CD4-positive, alpha-beta T cell (primary cell): ENCODE measurements at regions not wholly inside any gene's neighbourhood (a gene's known extent, or its start where the extent isn't known, plus 50 kb on each side); places are given as distances from the start of the nearest gene placed in this dataset.

Experiments
- ATAC-seq: fragments of 200-7000 bp; cut with Tn5 transposase; one replicate; pipeline ENCODE4 v1.10.0; 2022; ENCODE audit warnings: mild to moderate bottlenecking; ENCODE audit not compliant: poor library complexity
- CTCF ChIA-PET: fragments of 350-600 bp; sonication (Branson Sonifier 250); formaldehyde crosslinking; loops from one replicate; lab custom pipeline; 2021; ENCODE audit warnings: antibody characterized with exemption, inconsistent platforms; lab: Charles Lee
- POLR2A ChIA-PET: fragments of 350-600 bp; sonication (Branson Sonifier 250); formaldehyde crosslinking; loops from one replicate; lab custom pipeline; 2021; ENCODE audit warnings: antibody characterized with exemption, inconsistent platforms; lab: Charles Lee
- DNase-seq, 14 experiments: peaks; one replicate each; pipeline ENCODE4 v3.0.0-alpha.2; 2013 to 2020; ENCODE audit warnings: mixed read lengths in 2 of 14
- H3K27ac ChIP-seq, 2 donors: one replicate each; pipeline versions ENCODE4 v1.5.1 to v1.7.0; 2013; ENCODE audit warnings: low read length in 2 of 2, low read depth in 1 of 2, mild to moderate bottlenecking in 1 of 2
- H3K27me3 ChIP-seq, 2 experiments: 1 replicate in 1 of 2; 2 replicates in 1 of 2; pipeline versions ENCODE4 v1.6.1 to v1.7.0; 2013; ENCODE audit warnings: low read length in 2 of 2, control low read depth in 1 of 2, mild to moderate bottlenecking in 1 of 2, moderate library complexity in 1 of 2; ENCODE audit not compliant: insufficient read depth in 2 of 2, control insufficient read depth in 1 of 2
- H3K36me3 ChIP-seq: one replicate; pipeline ENCODE4 v1.6.1; 2013; ENCODE audit warnings: low read length, control low read depth; ENCODE audit not compliant: insufficient read depth
- H3K4me1 ChIP-seq: one replicate; pipeline ENCODE4 v1.6.1; 2013; ENCODE audit warnings: low read length, control low read depth; ENCODE audit not compliant: insufficient read depth
- H3K4me3 ChIP-seq: one replicate; pipeline ENCODE4 v1.5.1; 2013; ENCODE audit warnings: mild to moderate bottlenecking, low read length, moderate library complexity
- H3K9me3 ChIP-seq, 2 experiments: 1 replicate in 1 of 2; 2 replicates in 1 of 2; pipeline versions ENCODE4 v1.6.1 to v1.7.0; 2013; ENCODE audit warnings: low read length in 2 of 2, mild to moderate bottlenecking in 2 of 2, control low read depth in 1 of 2, moderate library complexity in 1 of 2; ENCODE audit not compliant: control insufficient read depth in 1 of 2, insufficient read depth in 1 of 2
- H3K27ac Mint-ChIP-seq: one replicate; pipeline ENCODE4 v1.8.0; 2020; ENCODE audit warnings: mixed read lengths
- H3K27me3 Mint-ChIP-seq: one replicate; pipeline ENCODE4 v1.8.0; 2021; ENCODE audit warnings: mixed read lengths
- H3K36me3 Mint-ChIP-seq: one replicate; pipeline ENCODE4 v1.8.0; 2021; ENCODE audit warnings: low read depth, mixed read lengths
- H3K4me1 Mint-ChIP-seq: one replicate; pipeline ENCODE4 v1.8.0; 2021; ENCODE audit warnings: low read depth, mixed read lengths
- H3K4me3 Mint-ChIP-seq: one replicate; pipeline ENCODE4 v1.8.0; 2020; ENCODE audit warnings: mild to moderate bottlenecking, mixed read lengths
- H3K9me3 Mint-ChIP-seq: one replicate; pipeline ENCODE4 v1.8.0; 2020; ENCODE audit warnings: mixed read lengths
- CTCF ChIP-seq: fragments of 200-600 bp; IDR thresholded peaks from one replicate; pipeline ENCODE4 v1.8.0; 2022; ENCODE audit warnings: antibody characterized with exemption, mild to moderate bottlenecking
- intact Hi-C, 2 experiments: fragments of 100-400 bp; cut with DNase I in 1 of 2; cut with micrococcal nuclease in 1 of 2; formaldehyde crosslinking; loops; one replicate each; pipeline versions ENCODE4 v1.15.1 to v1.9.0; 2023 to 2025; cut with DNase I, micrococcal nuclease

GRCh38 chr13:33445024-33445423 is 159.5 kb upstream of the STARD13 start:
- H3K36me3 Mint-ChIP-seq = no peaks in the 10 kb centered on the region
- H3K9me3 Mint-ChIP-seq = no peaks in the 10 kb centered on the region
- no peaks in the 10 kb centered on the region for H3K4me1 Mint-ChIP-seq
- intact Hi-C loops = no loop called here
- no peak overlapping the region for H3K4me3 Mint-ChIP-seq
- H3K27me3 Mint-ChIP-seq = peaks cover 11% of the 10 kb centered on the region
- Histone ChIP-seq H3K27me3 (no peaks in the 10 kb centered on the region), H3K4me1 (no peaks in the 10 kb centered on the region), H3K27ac (no peak overlapping the region), H3K4me3 (no peak overlapping the region), H3K36me3 (no peaks in the 10 kb centered on the region), H3K9me3 (no peaks in the 10 kb centered on the region)
- H3K27ac Mint-ChIP-seq = no peak overlapping the region
- no peak for TF ChIP-seq CTCF
- ATAC-seq (no peak), DNase-seq (no peak)
- ChIA-PET CTCF (no interaction called here), POLR2A (no interaction called here)

DNA sequence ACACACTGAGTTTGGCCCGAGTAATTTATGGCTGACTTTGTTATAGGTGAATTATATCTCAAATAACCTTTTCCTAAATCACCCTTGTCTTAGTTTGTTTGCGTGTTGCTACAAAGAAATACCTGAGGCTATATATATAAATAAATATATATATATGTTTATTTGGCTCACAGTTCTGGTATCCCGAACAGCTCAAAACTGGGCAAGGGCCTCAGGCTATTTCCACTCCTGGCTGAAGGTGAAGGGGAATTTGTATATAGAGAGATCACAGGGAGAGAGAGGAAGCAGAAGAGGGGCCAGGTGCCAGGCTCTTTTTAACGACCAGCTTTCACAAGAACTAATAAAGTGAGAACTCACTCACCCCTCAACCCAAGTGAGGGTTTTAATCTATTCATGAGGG is 159.9 kb upstream of the STARD13 start:
- no peak for TF ChIP-seq CTCF
- Mint-ChIP-seq H3K4me3 (no peak overlapping the region), H3K9me3 (no peaks in the 10 kb centered on the region), H3K4me1 (no peaks in the 10 kb centered on the region), H3K36me3 (no peaks in the 10 kb centered on the region), H3K27ac (no peak overlapping the region), H3K27me3 (peaks cover 6% of the 10 kb centered on the region)
- H3K9me3 ChIP-seq = no peaks in the 10 kb centered on the region
- ATAC-seq (no peak), DNase-seq (no peak)
- H3K4me3 ChIP-seq = no peak overlapping the region
- intact Hi-C loops = no loop called here
- H3K36me3 ChIP-seq = no peaks in the 10 kb centered on the region
- no peaks in the 10 kb centered on the region for H3K4me1 ChIP-seq
- CTCF ChIA-PET = no interaction called here
- no peak overlapping the region for H3K27ac ChIP-seq
- POLR2A ChIA-PET = no interaction called here
- H3K27me3 ChIP-seq = no peaks in the 10 kb centered on the region

DNA sequence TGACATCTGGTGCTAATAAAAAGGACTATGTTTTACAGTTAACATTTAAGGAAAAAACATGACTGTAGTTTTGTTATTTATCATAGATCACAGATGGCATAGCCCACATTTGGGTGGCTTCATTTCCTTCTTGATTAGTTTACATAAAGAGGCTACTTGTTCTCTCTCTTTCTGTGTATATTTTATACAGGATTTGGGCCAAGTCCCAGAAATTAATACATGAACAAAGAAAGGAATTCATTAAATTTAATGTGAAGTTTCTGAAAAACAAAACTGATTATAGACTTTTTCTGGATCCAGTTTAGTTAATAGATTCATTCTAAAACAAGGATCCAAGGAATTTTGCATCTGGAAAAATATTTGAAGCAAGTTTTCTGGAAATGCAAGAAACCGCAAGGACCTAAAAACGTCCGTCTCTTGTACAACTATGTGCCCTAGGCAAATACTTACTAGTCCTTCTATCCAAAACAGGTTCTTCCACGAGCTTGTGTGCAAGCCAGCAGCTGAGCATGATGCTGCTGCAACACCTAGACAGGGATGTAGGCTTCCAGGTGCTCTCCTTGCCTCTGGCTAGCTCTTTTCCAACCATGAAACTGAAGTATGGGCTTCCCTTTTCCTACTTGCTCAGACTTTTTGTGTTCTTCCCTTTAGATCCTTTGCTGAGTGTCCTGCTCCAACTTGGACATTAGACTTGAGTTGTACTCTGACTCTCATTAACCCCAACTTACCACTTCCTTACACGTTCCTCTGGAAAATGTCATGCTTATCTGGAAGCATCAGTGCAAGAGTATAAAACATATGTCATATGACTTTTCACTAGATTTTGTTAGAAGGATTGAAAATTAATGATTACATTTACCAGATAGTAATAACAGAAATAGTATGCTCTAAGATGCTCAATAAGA is 161.5 kb upstream of the STARD13 start:
- H3K27ac ChIP-seq = no peak overlapping the region
- no peaks in the 10 kb centered on the region for H3K9me3 Mint-ChIP-seq
- H3K4me1 Mint-ChIP-seq = no peaks in the 10 kb centered on the region
- TF ChIP-seq CTCF = no peak
- no peaks in the 10 kb centered on the region for H3K27me3 ChIP-seq
- ATAC-seq (no peak), DNase-seq (no peak)
- H3K36me3 ChIP-seq = no peaks in the 10 kb centered on the region
- H3K4me3 ChIP-seq = no peak overlapping the region
- H3K4me1 ChIP-seq = no peaks in the 10 kb centered on the region
- H3K27ac Mint-ChIP-seq = no peak overlapping the region
- H3K9me3 ChIP-seq = no peaks in the 10 kb centered on the region
- H3K36me3 Mint-ChIP-seq = no peaks in the 10 kb centered on the region
- no peak overlapping the region for H3K4me3 Mint-ChIP-seq
- no peaks in the 10 kb centered on the region for H3K27me3 Mint-ChIP-seq
- POLR2A ChIA-PET = no interaction called here
- intact Hi-C loops = no loop called here
- CTCF ChIA-PET = no interaction called here
